Vagina (tissue), 2 donors: ENCODE measurements at regions not wholly inside any gene's neighbourhood (a gene's known extent, or its start where the extent isn't known, plus 50 kb on each side); places are given as distances from the start of the nearest gene placed in this dataset.

ENCODE experiments used
- DNase-seq, 2 donors: peaks; one replicate each; pipeline ENCODE4 v3.0.0-alpha.2; 2017; ENCODE audit errors: extremely low spot score in 2 of 2
- H3K27ac ChIP-seq: fragments of 200-600 bp; sonication (generic); one replicate; pipeline ENCODE4 v1.5.1; 2019
- H3K27me3 ChIP-seq: fragments of 200-600 bp; sonication (generic); one replicate; pipeline ENCODE4 v1.5.1; 2019
- H3K36me3 ChIP-seq, 2 donors: fragments of 200-600 bp; sonication (generic); one replicate each; pipeline ENCODE4 v1.5.1; 2017 to 2019
- H3K4me1 ChIP-seq: fragments of 200-600 bp; sonication (generic); one replicate; pipeline ENCODE4 v1.5.1; 2019
- H3K4me3 ChIP-seq, 2 donors: fragments of 200-600 bp; sonication (generic); 1 replicate in 1 of 2; 2 replicates in 1 of 2; pipeline ENCODE4 v1.5.1; 2016 to 2019
- H3K9me3 ChIP-seq: fragments of 200-600 bp; sonication (generic); one replicate; pipeline ENCODE4 v1.5.1; 2019
- POLR2A ChIP-seq, 2 donors: fragments of 450-650 bp; IDR thresholded peaks; one replicate each; pipeline ENCODE4 v1.6.1; 2017; ENCODE audit warnings: antibody characterized with exemption in 2 of 2, mild to moderate bottlenecking in 2 of 2, moderate library complexity in 2 of 2
- POLR2AphosphoS5 ChIP-seq, 2 donors: sonication (generic); formaldehyde crosslinking; IDR thresholded peaks; one replicate each; pipeline ENCODE4 v1.9.0; 2017; ENCODE audit warnings: antibody characterized with exemption in 2 of 2, mild to moderate bottlenecking in 2 of 2, low read depth in 1 of 2; ENCODE audit not compliant: insufficient read depth in 1 of 2
- intact Hi-C: fragments of 100-400 bp; cut with DNase I; formaldehyde crosslinking; loops from one replicate; pipeline ENCODE4 v1.15.1; 2023
- TF ChIP-seq, protein P1 (sequence below), 3 experiments: fragments of 450-650 bp in 2 of 3; fragments of 200-600 bp in 1 of 3; sonication (generic) in 1 of 3; IDR thresholded peaks; one replicate each; pipeline ENCODE4 v1.5.1; 2017 to 2019; ENCODE audit warnings: antibody characterized with exemption in 3 of 3, mild to moderate bottlenecking in 2 of 3, moderate library complexity in 2 of 3

DNA sequence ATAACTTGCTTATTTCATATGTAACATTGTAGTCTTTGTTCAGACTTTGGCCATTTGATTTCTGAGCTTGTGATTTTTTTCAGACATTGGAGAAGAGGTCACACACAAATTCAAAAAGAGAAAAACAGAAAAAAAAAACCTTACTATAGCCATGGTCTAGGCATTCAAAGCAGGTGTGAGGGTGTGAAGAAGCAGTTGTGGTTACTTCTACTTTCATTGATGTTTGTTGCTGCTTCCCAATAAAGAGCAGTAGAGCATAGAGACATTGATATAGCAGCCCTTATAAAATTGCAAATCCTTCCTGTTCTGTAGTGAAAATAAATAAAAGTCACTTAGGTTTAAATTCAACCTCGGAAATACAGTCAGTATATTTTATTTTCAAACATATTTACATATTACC is 671.6 kb downstream of the GRXCR1 start:
- H3K27ac ChIP-seq: no peak overlapping the region
- H3K9me3 ChIP-seq: no peaks in the 10 kb centered on the region
- H3K4me1 ChIP-seq: no peaks in the 10 kb centered on the region
- intact Hi-C loops: no loop called here
- H3K27me3 ChIP-seq: no peaks in the 10 kb centered on the region
- no peak overlapping the region for H3K4me3 ChIP-seq
- no peak for DNase-seq
- TF ChIP-seq POLR2A (IDR thresholded peaks at IDR 0.05) (no peak), POLR2AphosphoS5 (IDR thresholded peaks at IDR 0.05; ENCODE audit: insufficient read depth in 1 of 2, low read depth in 1 of 2) (no peak)
- TF ChIP-seq, protein P1, sequence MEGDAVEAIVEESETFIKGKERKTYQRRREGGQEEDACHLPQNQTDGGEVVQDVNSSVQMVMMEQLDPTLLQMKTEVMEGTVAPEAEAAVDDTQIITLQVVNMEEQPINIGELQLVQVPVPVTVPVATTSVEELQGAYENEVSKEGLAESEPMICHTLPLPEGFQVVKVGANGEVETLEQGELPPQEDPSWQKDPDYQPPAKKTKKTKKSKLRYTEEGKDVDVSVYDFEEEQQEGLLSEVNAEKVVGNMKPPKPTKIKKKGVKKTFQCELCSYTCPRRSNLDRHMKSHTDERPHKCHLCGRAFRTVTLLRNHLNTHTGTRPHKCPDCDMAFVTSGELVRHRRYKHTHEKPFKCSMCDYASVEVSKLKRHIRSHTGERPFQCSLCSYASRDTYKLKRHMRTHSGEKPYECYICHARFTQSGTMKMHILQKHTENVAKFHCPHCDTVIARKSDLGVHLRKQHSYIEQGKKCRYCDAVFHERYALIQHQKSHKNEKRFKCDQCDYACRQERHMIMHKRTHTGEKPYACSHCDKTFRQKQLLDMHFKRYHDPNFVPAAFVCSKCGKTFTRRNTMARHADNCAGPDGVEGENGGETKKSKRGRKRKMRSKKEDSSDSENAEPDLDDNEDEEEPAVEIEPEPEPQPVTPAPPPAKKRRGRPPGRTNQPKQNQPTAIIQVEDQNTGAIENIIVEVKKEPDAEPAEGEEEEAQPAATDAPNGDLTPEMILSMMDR (IDR thresholded peaks at IDR 0.05): no peak
- no peaks in the 10 kb centered on the region for H3K36me3 ChIP-seq

DNA sequence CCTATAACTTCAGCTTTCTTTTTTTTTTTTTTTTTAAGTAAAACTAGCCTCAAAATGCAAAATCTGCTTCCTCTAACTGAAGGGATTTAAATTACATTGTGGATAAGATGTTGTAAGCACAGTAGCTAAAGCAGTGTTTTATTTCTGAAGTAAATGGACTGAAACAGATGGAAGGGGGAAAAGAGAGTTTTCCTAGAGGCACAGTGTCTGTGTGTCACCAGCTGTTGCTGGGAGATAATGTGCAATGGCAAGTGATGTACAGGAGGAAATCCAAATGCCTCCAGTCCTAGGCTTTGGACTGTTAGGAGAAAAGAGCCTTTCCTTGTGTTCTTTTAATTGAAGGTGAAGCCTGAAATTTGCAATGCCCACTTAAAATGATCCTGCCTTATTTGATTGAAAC is 672.1 kb downstream of the GRXCR1 start:
- TF ChIP-seq POLR2AphosphoS5 (IDR thresholded peaks at IDR 0.05; ENCODE audit: insufficient read depth in 1 of 2, low read depth in 1 of 2): no peak
- no peak overlapping the region for H3K4me3 ChIP-seq
- intact Hi-C loops: no loop called here

DNA sequence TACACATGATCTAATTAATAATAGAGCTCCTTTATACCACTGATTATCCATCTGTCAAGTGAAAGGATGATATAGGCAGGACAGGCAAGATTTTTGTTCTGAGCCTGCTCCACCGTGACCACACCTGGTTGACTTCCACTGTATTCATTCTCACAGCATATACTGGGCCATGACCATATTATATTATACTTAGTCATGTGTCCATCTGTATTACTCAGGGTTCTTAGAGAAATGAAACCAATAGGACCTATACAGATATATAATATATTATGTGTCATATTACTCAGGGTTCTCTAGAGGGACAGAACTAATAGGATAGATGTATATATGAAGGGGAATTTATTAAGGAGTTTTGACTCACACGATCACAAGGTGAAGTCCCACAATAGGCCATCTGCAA is 675.1 kb downstream of the GRXCR1 start:
- Histone ChIP-seq H3K4me3 (no peak overlapping the region), H3K4me1 (no peaks in the 10 kb centered on the region), H3K27me3 (no peaks in the 10 kb centered on the region), H3K9me3 (no peaks in the 10 kb centered on the region), H3K27ac (no peak overlapping the region), H3K36me3 (no peaks in the 10 kb centered on the region)
- intact Hi-C loops: no loop called here
- DNase-seq: no peak
- TF ChIP-seq POLR2AphosphoS5 (IDR thresholded peaks at IDR 0.05; ENCODE audit: insufficient read depth in 1 of 2, low read depth in 1 of 2) (no peak), POLR2A (IDR thresholded peaks at IDR 0.05) (no peak)
- TF ChIP-seq, protein P1 (IDR thresholded peaks at IDR 0.05): no peak

More for the DNA sequence above, 672.1 kb downstream of the GRXCR1 start:
- Histone ChIP-seq H3K36me3 (no peaks in the 10 kb centered on the region), H3K27me3 (no peaks in the 10 kb centered on the region), H3K4me1 (no peaks in the 10 kb centered on the region), H3K9me3 (no peaks in the 10 kb centered on the region), H3K27ac (no peak overlapping the region)
- no peak for DNase-seq

DNA sequence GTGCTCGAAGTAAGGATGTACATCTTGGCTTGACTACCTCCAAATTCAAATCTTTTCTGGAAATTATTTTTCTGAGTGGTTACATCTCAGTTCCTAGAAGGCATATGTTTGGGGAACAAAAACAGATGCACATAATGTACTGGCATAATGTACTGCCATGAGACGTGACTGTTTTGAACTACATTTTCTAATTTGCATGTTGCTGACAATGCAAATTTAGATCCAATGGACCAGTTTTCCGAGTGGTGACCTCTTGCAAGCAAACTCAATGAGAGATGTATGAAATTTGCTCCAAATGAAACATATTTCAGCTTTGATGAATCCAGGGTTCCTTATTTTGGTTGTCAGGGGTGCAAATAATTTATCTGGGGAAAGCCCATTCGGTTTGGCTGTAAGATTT is 694.3 kb downstream of the GRXCR1 start:
- H3K4me1 ChIP-seq: no peaks in the 10 kb centered on the region
- H3K9me3 ChIP-seq: no peaks in the 10 kb centered on the region
- no peak overlapping the region for H3K4me3 ChIP-seq
- DNase-seq: no peak
- H3K36me3 ChIP-seq: no peaks in the 10 kb centered on the region
- intact Hi-C loops: no loop called here
- TF ChIP-seq POLR2AphosphoS5 (IDR thresholded peaks at IDR 0.05; ENCODE audit: insufficient read depth in 1 of 2, low read depth in 1 of 2) (no peak), POLR2A (IDR thresholded peaks at IDR 0.05) (no peak)
- TF ChIP-seq, protein P1 (IDR thresholded peaks at IDR 0.05): no peak
- H3K27me3 ChIP-seq: no peaks in the 10 kb centered on the region
- no peak overlapping the region for H3K27ac ChIP-seq

DNA sequence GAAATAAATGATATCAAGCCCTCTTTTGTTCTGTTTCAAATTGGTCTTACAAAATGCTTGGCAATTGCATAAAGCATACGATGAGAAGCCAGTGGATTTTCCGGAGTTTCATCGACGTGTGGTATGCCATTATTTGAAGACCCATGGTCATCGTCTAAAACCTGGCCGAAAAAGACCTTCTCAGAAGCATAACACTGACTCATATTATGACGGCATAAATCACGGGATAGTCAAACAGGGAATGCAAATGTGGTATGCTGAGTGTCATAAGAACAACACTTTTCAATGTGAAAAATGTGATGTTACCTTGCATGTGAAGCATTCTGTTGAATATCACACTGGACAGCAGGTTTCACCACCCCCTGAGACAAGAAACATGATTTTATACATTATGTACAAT is 695.2 kb downstream of the GRXCR1 start:
- Histone ChIP-seq H3K27me3 (no peaks in the 10 kb centered on the region), H3K27ac (no peak overlapping the region), H3K36me3 (no peaks in the 10 kb centered on the region), H3K4me1 (no peaks in the 10 kb centered on the region), H3K4me3 (no peak overlapping the region), H3K9me3 (no peaks in the 10 kb centered on the region)
- TF ChIP-seq POLR2A (IDR thresholded peaks at IDR 0.05): no peak
- TF ChIP-seq, protein P1 (IDR thresholded peaks at IDR 0.05): no peak
- no peak for TF ChIP-seq POLR2AphosphoS5 (IDR thresholded peaks at IDR 0.05; ENCODE audit: insufficient read depth in 1 of 2, low read depth in 1 of 2)
- no peak for DNase-seq
- intact Hi-C loops: no loop called here

DNA sequence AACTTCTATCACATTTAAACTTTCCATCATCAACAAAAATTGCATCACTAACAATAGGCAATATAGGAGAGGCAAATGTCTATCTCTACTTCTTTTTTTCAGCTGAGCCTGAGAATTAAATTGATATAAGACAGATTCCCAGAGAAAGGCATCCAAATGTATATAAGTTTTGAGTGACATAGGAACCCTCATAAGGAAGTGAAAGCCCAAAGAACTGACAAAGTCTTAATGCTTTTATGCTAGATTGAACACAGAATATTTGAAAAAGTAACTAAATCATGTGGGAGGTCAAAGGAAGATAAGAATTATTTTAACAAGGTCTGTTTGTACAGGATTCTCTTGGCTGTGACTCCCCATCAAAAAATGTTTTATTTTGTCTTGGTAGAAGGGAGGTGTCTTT is 714.9 kb downstream of the GRXCR1 start:
- Histone ChIP-seq H3K9me3 (no peaks in the 10 kb centered on the region), H3K27me3 (no peaks in the 10 kb centered on the region), H3K4me3 (no peak overlapping the region), H3K36me3 (no peaks in the 10 kb centered on the region), H3K4me1 (no peaks in the 10 kb centered on the region), H3K27ac (no peak overlapping the region)
- intact Hi-C loops: no loop called here
- no peak for DNase-seq
- TF ChIP-seq POLR2A (IDR thresholded peaks at IDR 0.05) (no peak), POLR2AphosphoS5 (IDR thresholded peaks at IDR 0.05; ENCODE audit: insufficient read depth in 1 of 2, low read depth in 1 of 2) (no peak)
- TF ChIP-seq, protein P1 (IDR thresholded peaks at IDR 0.05): no peak
